GF-D8 (cell line): ENCODE measurements at regions not wholly inside any gene's neighbourhood (a gene's known extent, or its start where the extent isn't known, plus 50 kb on each side); places are given as distances from the start of the nearest gene placed in this dataset.

Experiments
- DNase-seq: peaks from one replicate; lab custom pipeline; 2025; lab: John Stamatoyannopoulos, UW

- no peak for DNase-seq
Measured at GRCh38 chr5:125138266-125138665, 391.8 kb upstream of the ZNF608 start.

- DNase-seq, result no peak
Measured at GRCh38 chr5:125139590-125139989, 393.2 kb upstream of the ZNF608 start.

- DNase-seq, result no peak
Measured at GRCh38 chr5:125140220-125140619, 393.8 kb upstream of the ZNF608 start.

GRCh38 chr5:125140855-125141254 lies 394.4 kb upstream of the ZNF608 start:
- no peak for DNase-seq

- DNase-seq, result no peak
Measured at GRCh38 chr5:125142458-125142857, 396.0 kb upstream of the ZNF608 start.

- DNase-seq, result no peak
Measured at GRCh38 chr5:125143011-125143410, 396.6 kb upstream of the ZNF608 start.

- no peak for DNase-seq
Measured at GRCh38 chr5:125148076-125148475, 401.6 kb upstream of the ZNF608 start.

- DNase-seq, result no peak
Measured at GRCh38 chr5:125148706-125149105, 402.3 kb upstream of the ZNF608 start.

- no peak for DNase-seq
Measured at GRCh38 chr5:125149110-125149509, 402.7 kb upstream of the ZNF608 start.

GRCh38 chr5:125149527-125149926 lies 403.1 kb upstream of the ZNF608 start:
- DNase-seq, result no peak

- no peak for DNase-seq
Measured at GRCh38 chr5:125150041-125150669, 403.7 kb upstream of the ZNF608 start.

GRCh38 chr5:125151150-125151900 lies 404.9 kb upstream of the ZNF608 start:
- no peak for DNase-seq

- DNase-seq, result no peak
Measured at GRCh38 chr5:125152044-125152443, 405.6 kb upstream of the ZNF608 start.

- DNase-seq, result no peak
Measured at GRCh38 chr5:125152461-125153189, 406.2 kb upstream of the ZNF608 start.

- DNase-seq, result no peak
Measured at GRCh38 chr5:125153231-125153630, 406.8 kb upstream of the ZNF608 start.

- no peak for DNase-seq
Measured at GRCh38 chr5:125154301-125155110, 408.1 kb upstream of the ZNF608 start.

- no peak for DNase-seq
Measured at GRCh38 chr5:125160787-125161502, 414.5 kb upstream of the ZNF608 start.

GRCh38 chr5:125162714-125163113 lies 416.3 kb upstream of the ZNF608 start:
- DNase-seq, result no peak

GRCh38 chr5:125169396-125169795 lies 423.0 kb upstream of the ZNF608 start:
- DNase-seq, result no peak

GRCh38 chr5:125171641-125172040 lies 425.2 kb upstream of the ZNF608 start:
- DNase-seq, result no peak

GRCh38 chr5:125175348-125176004 lies 429.0 kb upstream of the ZNF608 start:
- no peak for DNase-seq
